SKM-1 (cell line): ENCODE measurements at regions not wholly inside any gene's neighbourhood (a gene's known extent, or its start where the extent isn't known, plus 50 kb on each side); places are given as distances from the start of the nearest gene placed in this dataset.

ENCODE experiments used
- DNase-seq: peaks from one replicate; lab custom pipeline; 2025; ENCODE audit not compliant: unreplicated experiment; lab: John Stamatoyannopoulos, UW

DNA sequence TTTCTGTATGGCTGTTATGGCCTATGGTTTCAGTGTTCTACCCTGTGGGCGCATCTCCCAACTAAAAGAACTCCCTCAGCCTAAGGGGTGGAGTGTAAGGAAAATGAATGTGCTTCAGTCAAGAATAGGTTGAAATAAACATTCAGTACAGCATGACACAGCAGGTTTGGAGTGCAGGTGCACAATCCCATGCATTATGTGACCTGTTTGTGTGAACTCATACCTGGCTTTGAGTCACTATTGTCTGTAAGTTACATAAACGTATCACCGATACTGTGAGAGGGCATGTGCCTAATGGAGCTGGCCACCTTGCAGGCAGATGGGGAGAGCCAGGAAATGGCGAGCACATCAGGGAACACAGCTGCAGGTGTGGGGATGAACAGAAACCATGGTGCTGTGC lies 216.0 kb downstream of the DSEL start:
- no peak for DNase-seq

GRCh38 chr18:67292814-67293213 lies 223.7 kb downstream of the DSEL start:
- DNase-seq, result no peak

GRCh38 chr18:67290421-67290820 lies 226.1 kb downstream of the DSEL start:
- no peak for DNase-seq

- DNase-seq, result no peak
Measured at GRCh38 chr18:67285583-67285982, 230.9 kb downstream of the DSEL start.

DNA sequence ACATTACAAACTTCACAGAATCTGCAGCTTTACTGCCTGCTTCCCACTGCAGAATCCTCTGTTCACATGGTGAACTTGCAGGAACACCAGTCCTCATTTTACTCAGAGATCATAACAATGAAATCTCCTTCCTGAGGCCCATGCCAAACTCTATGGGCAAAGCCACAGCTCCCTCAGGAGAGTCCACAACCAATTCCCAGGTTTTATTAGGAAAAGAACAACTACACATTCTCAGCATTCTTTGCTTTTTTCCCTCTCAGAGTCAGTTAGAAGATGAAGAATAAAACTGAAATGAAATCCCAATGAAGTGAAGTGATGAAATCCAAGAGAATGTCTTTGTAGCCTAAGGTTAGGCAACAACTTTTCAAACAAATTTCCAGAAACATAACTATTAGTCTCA lies 233.7 kb downstream of the DSEL start:
- DNase-seq, result no peak

- no peak for DNase-seq
Measured at GRCh38 chr18:67281746-67282145, 234.8 kb downstream of the DSEL start.

- DNase-seq, result no peak
Measured at GRCh38 chr18:67280486-67281242, 235.9 kb downstream of the DSEL start.

- DNase-seq, result no peak
Measured at GRCh38 chr18:67279988-67280387, 236.5 kb downstream of the DSEL start.

DNA sequence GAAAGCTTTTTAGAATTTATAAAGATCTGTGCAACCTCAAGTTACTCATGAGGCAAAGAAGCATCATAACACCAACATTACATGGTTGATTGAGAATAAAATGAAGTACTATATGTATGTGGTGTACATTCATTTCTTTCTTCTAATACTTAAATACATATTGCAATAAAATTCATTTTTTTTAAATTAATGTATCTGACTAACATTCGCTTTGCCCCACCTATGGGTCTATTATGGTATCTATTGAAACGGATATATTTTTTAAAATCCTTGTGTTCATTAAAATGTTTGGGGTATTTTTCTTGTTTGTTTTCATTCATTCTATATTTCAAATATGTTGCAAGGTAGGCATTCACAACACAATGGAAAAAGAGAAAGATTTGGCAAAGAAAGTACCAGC lies 237.5 kb downstream of the DSEL start:
- no peak for DNase-seq

DNA sequence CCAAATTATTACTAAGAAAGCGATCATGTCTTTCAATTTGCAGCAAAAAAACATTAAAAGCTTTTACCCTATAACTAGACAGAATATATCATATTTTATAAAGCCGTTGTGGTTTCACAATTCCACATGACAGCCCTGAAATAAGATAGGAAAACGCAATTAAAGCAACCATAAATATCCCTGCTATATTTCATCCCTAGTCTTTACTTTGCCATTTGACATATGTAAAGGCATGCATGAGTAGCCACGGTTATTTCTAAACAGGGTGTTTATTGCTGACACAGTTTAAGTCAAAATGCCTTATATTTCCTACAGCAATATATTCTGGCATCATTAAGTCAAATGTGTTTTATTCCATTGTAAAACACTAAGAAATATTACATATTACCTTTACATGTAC lies 239.9 kb downstream of the DSEL start:
- no peak for DNase-seq

DNA sequence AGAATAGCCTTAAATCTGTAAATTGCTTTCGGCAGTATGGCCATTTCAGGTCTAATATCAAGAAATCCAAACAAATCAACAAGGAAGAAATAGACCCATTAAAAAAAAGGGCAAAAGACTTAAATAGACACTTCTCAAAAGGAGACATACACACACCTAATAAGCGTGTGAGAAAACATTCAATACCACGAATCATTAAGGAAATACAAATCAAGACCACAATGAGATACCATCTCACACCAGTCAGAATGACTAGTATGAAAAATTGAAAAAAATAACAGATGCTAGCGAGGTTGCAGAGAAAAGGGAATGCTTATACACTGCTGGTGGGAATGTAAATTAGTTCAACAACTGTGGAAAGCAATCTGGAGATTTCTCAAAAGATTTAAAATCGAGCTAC lies 243.2 kb downstream of the DSEL start:
- no peak for DNase-seq

DNA sequence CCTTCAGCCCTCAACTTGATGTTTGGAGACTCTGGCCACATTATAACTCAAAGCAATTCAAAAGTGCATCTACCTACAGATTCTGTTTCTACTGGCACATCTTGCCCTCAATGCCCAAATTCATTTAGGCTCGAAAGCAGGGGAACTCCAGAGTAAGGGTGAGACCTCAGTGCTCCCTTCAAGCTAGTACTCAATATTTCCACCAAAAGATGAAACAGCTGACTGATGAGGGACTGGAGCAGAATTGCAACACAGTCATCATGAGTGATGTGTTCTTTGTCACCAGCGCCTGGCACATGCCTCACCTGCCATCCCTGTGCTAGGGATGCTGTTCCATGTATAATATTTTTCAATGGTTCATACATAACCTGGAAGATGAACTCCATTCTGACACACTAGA lies 247.3 kb downstream of the DSEL start:
- DNase-seq, result no peak

- DNase-seq, result no peak
Measured at GRCh38 chr18:67268530-67268929, 248.0 kb downstream of the DSEL start.

GRCh38 chr18:67266246-67267237 lies 250.0 kb downstream of the DSEL start:
- DNase-seq, result no peak

DNA sequence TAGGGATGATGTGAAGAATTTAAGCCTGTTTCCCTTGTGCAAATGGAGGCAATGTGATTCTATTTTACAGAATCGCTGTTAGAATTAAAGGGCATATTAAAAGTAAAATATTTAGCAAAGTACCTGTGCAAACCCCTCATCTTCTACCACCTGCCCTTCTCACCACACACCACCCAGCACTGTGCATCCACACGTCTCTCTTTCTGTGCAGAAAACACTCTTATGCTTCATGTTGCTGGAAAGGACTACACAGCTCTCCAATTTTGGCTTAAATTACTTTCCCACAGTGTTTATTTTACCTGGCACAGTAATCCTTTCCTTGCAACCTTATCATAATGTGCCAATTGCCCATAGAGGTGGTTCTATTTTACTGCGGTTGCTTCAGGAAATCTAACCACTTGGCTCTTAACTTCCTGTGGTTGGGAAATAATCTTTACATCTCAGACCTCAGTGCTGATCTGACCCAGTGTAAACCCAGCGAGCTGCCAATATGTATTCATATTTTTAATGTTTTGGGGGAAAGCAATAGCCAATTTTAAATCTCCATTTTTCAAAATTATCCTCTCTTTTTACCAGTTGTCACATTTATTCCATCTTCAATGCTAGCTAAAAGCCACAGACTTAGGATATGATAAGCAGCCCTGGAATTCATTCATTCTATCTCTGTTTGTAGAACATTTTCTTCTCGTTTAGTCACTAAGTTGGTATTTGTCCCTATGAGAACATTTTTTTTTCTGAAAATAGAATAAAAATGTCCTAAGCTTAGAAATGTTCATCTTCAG lies 250.9 kb downstream of the DSEL start:
- DNase-seq, result no peak

GRCh38 chr18:67261931-67262552 lies 254.5 kb downstream of the DSEL start:
- no peak for DNase-seq

- DNase-seq, result no peak
Measured at GRCh38 chr18:67260841-67261240, 255.7 kb downstream of the DSEL start.

GRCh38 chr18:67250776-67251424 lies 265.6 kb downstream of the DSEL start:
- no peak for DNase-seq

- DNase-seq, result no peak
Measured at GRCh38 chr18:67243799-67244587, 272.5 kb downstream of the DSEL start.

- DNase-seq, result no peak
Measured at GRCh38 chr18:67242001-67242400, 274.5 kb downstream of the DSEL start.
